OCI-LY7 (cell line): ENCODE measurements at regions not wholly inside any gene's neighbourhood (a gene's known extent, or its start where the extent isn't known, plus 50 kb on each side); places are given as distances from the start of the nearest gene placed in this dataset.
A peak's percentile ranks its signal among the peaks of the same experiment; 100 is the strongest.

Source experiments
- BruUV-seq: library from RNA; stranded (reverse); fragments of 400-500 nt; replicated peaks from 2 replicates; lab custom pipeline; 2021; lab: Mats Ljungman, UMichigan
- CTCF ChIA-PET: fragments of 300-600 bp; sonication (Branson Sonifier 250); formaldehyde crosslinking; loops from one replicate; lab custom pipeline; 2022; ENCODE audit warnings: antibody characterized with exemption; ENCODE audit not compliant: unreplicated experiment; lab: Charles Lee
- POLR2A ChIA-PET: fragments of 300-600 bp; sonication (Branson Sonifier 250); formaldehyde crosslinking; loops from one replicate; lab custom pipeline; 2022; ENCODE audit warnings: antibody characterized with exemption; lab: Charles Lee
- DNase-seq: peaks from one replicate; pipeline ENCODE4 v3.0.0-alpha.2; 2015; ENCODE audit warnings: low spot score
- H2AFZ ChIP-seq: fragments of 200-600 bp; sonication (generic), shearing (Covaris generic); 2 replicates; pipeline ENCODE4 v1.6.1; 2014; ENCODE audit warnings: mild to moderate bottlenecking, antibody characterized with exemption, low read length, moderate library complexity
- H3K27ac ChIP-seq: fragments of 200-600 bp; sonication (generic); 2 replicates; pipeline ENCODE4 v1.5.1; 2014; ENCODE audit warnings: mixed run types, low read depth, mild to moderate bottlenecking, moderate library complexity, low read length, inconsistent platforms; ENCODE audit not compliant: poor library complexity, severe bottlenecking
- H3K36me3 ChIP-seq: fragments of 200-600 bp; sonication (generic); 2 replicates; pipeline ENCODE4 v1.6.1; 2014; ENCODE audit warnings: mild to moderate bottlenecking, antibody characterized with exemption, low read length, moderate library complexity, mixed read lengths; ENCODE audit not compliant: insufficient read depth
- H3K4me1 ChIP-seq: fragments of 200-600 bp; sonication (generic); 2 replicates; pipeline ENCODE4 v1.5.1; 2014; ENCODE audit warnings: mild to moderate bottlenecking, low read length; ENCODE audit not compliant: insufficient read depth, poor library complexity, severe bottlenecking
- H3K4me2 ChIP-seq: fragments of 200-600 bp; sonication (generic); 2 replicates; pipeline ENCODE4 v1.6.1; 2014; ENCODE audit warnings: mild to moderate bottlenecking, low read length
- H3K4me3 ChIP-seq: fragments of 200-600 bp; sonication (generic); 2 replicates; pipeline ENCODE4 v1.5.1; 2014; ENCODE audit warnings: mild to moderate bottlenecking, low read depth, low read length; ENCODE audit not compliant: poor library complexity, severe bottlenecking
- H3K79me2 ChIP-seq: fragments of 200-600 bp; sonication (generic); 2 replicates; pipeline ENCODE4 v1.6.1; 2016; ENCODE audit warnings: low read depth, mild to moderate bottlenecking, low read length, moderate library complexity, mixed read lengths; ENCODE audit not compliant: insufficient read depth
- H3K9me2 ChIP-seq: fragments of 200-600 bp; sonication (generic); 2 replicates; pipeline ENCODE4 v1.6.1; 2016; ENCODE audit warnings: mild to moderate bottlenecking, low read length, mixed read lengths; ENCODE audit not compliant: insufficient read depth
- H3K9me3 ChIP-seq: fragments of 200-600 bp; sonication (generic); 2 replicates; pipeline ENCODE4 v1.6.1; 2014; ENCODE audit warnings: mild to moderate bottlenecking, mixed run types, low read length, mixed read lengths
- H4K20me1 ChIP-seq: fragments of 200-600 bp; sonication (generic); 2 replicates; pipeline ENCODE4 v1.6.1; 2014; ENCODE audit warnings: mild to moderate bottlenecking, antibody characterized with exemption, low read length, moderate library complexity, mixed read lengths; ENCODE audit not compliant: insufficient read depth
- EZH2phosphoT487 ChIP-seq: fragments of 200-600 bp; sonication (generic); IDR thresholded peaks from 2 replicates; pipeline ENCODE4 v1.6.1; 2018; ENCODE audit warnings: low read depth, borderline replicate concordance, mild to moderate bottlenecking, mixed run types, antibody characterized with exemption, low read length, moderate library complexity, mixed read lengths
- intact Hi-C: fragments of 100-400 bp; cut with micrococcal nuclease; formaldehyde crosslinking; loops from one replicate; pipeline ENCODE4 v1.10.0; 2022; ENCODE audit not compliant: unreplicated experiment
- TF ChIP-seq, protein P1 (sequence below): fragments of 200-600 bp; sonication (generic); conservative IDR thresholded peaks from 2 replicates; pipeline ENCODE4 v1.5.1; 2014; ENCODE audit warnings: mild to moderate bottlenecking, antibody characterized with exemption, low read length, moderate library complexity, mixed read lengths

GRCh38 chr7:85306115-85306514 is 119.3 kb upstream of the SEMA3D start:
- no peak overlapping the region for H3K27ac ChIP-seq
- CTCF ChIA-PET = no interaction called here

DNA sequence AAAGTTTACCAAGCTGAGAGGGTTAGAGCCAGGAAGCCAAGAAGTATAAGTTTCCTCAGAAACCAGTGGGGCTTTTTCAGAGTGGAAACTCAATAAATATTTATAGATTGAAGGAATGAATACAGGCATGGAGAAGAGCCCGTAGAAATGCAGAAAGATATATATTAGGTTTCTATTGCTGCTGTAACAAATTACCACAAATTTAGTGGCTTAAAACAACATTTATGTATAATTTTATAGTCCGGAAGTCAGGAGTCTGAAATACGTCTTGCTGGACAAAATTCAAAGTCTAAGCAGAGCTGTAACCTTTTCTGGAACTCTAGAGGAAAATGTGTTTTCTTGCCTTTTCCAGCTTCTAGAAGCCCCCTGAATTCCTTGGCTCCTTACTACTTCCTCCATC is 107.3 kb upstream of the SEMA3D start:
- DNase-seq = no peak
- Histone ChIP-seq H3K4me1 (peaks cover 23% of the 10 kb centered on the region), H3K9me2 (no peaks in the 10 kb centered on the region; the same call in 1 of the 2 replicates), H3K4me3 (no peak overlapping the region), H3K36me3 (no peaks in the 10 kb centered on the region), H3K9me3 (no peaks in the 10 kb centered on the region), H3K27ac (no peak overlapping the region), H3K4me2 (no peak overlapping the region), H4K20me1 (no peaks in the 10 kb centered on the region), H2AFZ (0 out of 2 replicates have a peak overlapping the region, but pooled peaks have one; percentile 0), H3K79me2 (no peaks in the 10 kb centered on the region)
- ChIA-PET POLR2A (interaction anchor here (0.6 kb wide), 1 partner anchor 287 kb away, joined by 3 read pairs; no protein-coding TSS in a partner anchor), CTCF (no interaction called here)
- intact Hi-C loops = loop anchor here (10.0 kb wide), 1 partner anchor 259 kb away; no protein-coding TSS in a partner anchor
- no TSS peak for BruUV-seq
- TF ChIP-seq EZH2phosphoT487 = no peak
- TF ChIP-seq, protein P1, sequence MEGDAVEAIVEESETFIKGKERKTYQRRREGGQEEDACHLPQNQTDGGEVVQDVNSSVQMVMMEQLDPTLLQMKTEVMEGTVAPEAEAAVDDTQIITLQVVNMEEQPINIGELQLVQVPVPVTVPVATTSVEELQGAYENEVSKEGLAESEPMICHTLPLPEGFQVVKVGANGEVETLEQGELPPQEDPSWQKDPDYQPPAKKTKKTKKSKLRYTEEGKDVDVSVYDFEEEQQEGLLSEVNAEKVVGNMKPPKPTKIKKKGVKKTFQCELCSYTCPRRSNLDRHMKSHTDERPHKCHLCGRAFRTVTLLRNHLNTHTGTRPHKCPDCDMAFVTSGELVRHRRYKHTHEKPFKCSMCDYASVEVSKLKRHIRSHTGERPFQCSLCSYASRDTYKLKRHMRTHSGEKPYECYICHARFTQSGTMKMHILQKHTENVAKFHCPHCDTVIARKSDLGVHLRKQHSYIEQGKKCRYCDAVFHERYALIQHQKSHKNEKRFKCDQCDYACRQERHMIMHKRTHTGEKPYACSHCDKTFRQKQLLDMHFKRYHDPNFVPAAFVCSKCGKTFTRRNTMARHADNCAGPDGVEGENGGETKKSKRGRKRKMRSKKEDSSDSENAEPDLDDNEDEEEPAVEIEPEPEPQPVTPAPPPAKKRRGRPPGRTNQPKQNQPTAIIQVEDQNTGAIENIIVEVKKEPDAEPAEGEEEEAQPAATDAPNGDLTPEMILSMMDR = no peak

More at GRCh38 chr7:85306115-85306514, 119.3 kb upstream of the SEMA3D start:
- TF ChIP-seq EZH2phosphoT487 = no peak
- TF ChIP-seq, protein P1 = no peak
- intact Hi-C loops = no loop called here
- Histone ChIP-seq H3K9me3 (no peaks in the 10 kb centered on the region), H3K36me3 (no peaks in the 10 kb centered on the region), H3K4me1 (no peaks in the 10 kb centered on the region), H3K79me2 (no peaks in the 10 kb centered on the region), H2AFZ (no peak overlapping the region), H3K4me3 (no peak overlapping the region), H3K9me2 (no peaks in the 10 kb centered on the region), H4K20me1 (no peaks in the 10 kb centered on the region), H3K4me2 (no peak overlapping the region)
- POLR2A ChIA-PET = interaction anchor here (1.1 to 1.4 kb wide), 2 partner anchors 15 to 30 kb away, joined by 4 to 6 read pairs; no protein-coding TSS in a partner anchor
- no peak for DNase-seq
- no TSS peak for BruUV-seq

- Histone ChIP-seq H3K4me1 (peaks cover 23% of the 10 kb centered on the region), H2AFZ (peak overlapping the region; percentile 0; the same call in 1 of the 2 replicates), H3K36me3 (no peaks in the 10 kb centered on the region), H3K9me2 (no peaks in the 10 kb centered on the region; the same call in 1 of the 2 replicates), H3K4me3 (no peak overlapping the region), H3K4me2 (peak overlapping the region; percentile 3; the same call in 1 of the 2 replicates), H3K79me2 (no peaks in the 10 kb centered on the region), H4K20me1 (no peaks in the 10 kb centered on the region), H3K27ac (no peak overlapping the region), H3K9me3 (no peaks in the 10 kb centered on the region)
- intact Hi-C loops = loop anchor here (10.0 kb wide), 1 partner anchor 258 kb away; no protein-coding TSS in a partner anchor
- BruUV-seq = no TSS peak
- POLR2A ChIA-PET = no interaction called here
- DNase-seq = peak; percentile 19
- CTCF ChIA-PET = no interaction called here
- TF ChIP-seq, protein P1 = no peak
- TF ChIP-seq EZH2phosphoT487 = no peak
Observed at GRCh38 chr7:85292908-85293576, 106.2 kb upstream of the SEMA3D start.
